Sigmoid colon (tissue), 4 donors: ENCODE measurements at regions not wholly inside any gene's neighbourhood (a gene's known extent, or its start where the extent isn't known, plus 50 kb on each side); places are given as distances from the start of the nearest gene placed in this dataset.

ENCODE experiments used
- CTCF ChIP-seq, 4 experiments: fragments of 450-650 bp in 3 of 4; fragments of 200-600 bp in 1 of 4; IDR thresholded peaks; one replicate each; pipeline ENCODE4 v1.5.1; 2016 to 2019; ENCODE audit warnings: antibody characterized with exemption in 4 of 4, mild to moderate bottlenecking in 3 of 4, moderate library complexity in 2 of 4
- EP300 ChIP-seq, 4 donors: sonication (generic); formaldehyde crosslinking; IDR thresholded peaks; one replicate each; pipeline ENCODE4 v1.6.1; 2017; ENCODE audit warnings: antibody characterized with exemption in 4 of 4
- POLR2A ChIP-seq, 2 donors: fragments of 450-650 bp; IDR thresholded peaks; one replicate each; pipeline ENCODE4 v1.6.1; 2016; ENCODE audit warnings: antibody characterized with exemption in 2 of 2, mild to moderate bottlenecking in 2 of 2, moderate library complexity in 2 of 2
- POLR2AphosphoS5 ChIP-seq, 4 donors: sonication (generic); formaldehyde crosslinking; IDR thresholded peaks; one replicate each; pipeline ENCODE4 v1.6.1; 2017; ENCODE audit warnings: antibody characterized with exemption in 4 of 4

- no peak for TF ChIP-seq CTCF (IDR thresholded peaks at IDR 0.05)
- no peak for TF ChIP-seq POLR2AphosphoS5 (IDR thresholded peaks at IDR 0.05)
- TF ChIP-seq POLR2A (IDR thresholded peaks at IDR 0.05): no peak
- no peak for TF ChIP-seq EP300 (IDR thresholded peaks at IDR 0.05)
Observed at GRCh38 chr16:85215478-85216118, 103.3 kb upstream of the CIBAR2 start.
